ENCODE measurements at regions not wholly inside any gene's neighbourhood (a gene's known extent, or its start where the extent isn't known, plus 50 kb on each side); places are given as distances from the start of the nearest gene placed in this dataset.

DNA sequence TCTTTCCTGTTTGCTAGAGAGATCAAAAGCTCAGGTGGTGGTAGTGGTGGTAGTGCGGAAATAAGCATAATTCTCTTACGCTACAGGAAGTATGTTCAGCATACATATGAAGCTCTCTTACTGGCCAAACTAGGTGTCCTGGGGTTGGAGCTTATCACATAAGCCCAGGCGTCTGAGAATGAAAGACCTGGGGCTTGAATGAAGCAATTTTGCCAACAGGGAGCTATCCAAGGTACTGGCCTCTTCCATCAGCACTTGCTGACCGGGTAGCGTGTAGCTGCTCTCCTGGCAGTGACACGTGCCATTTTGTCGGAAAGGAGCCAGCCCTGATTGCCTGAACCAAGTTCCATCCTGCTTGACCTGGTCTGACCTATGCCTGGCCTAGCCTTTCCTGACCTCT, 65.9 kb upstream of the HPF1 start:
- peaks cover 2% of the 10 kb centered on the region for H3K4me1 Mint-ChIP-seq (ENCODE audit: low read depth)
- H3K27me3 Mint-ChIP-seq (ENCODE audit: low read depth), result no peaks in the 10 kb centered on the region
- intact Hi-C loops (cut with micrococcal nuclease), result no loop called here
- no peaks in the 10 kb centered on the region for H3K9me3 Mint-ChIP-seq
- no peaks in the 10 kb centered on the region for H3K36me3 Mint-ChIP-seq (ENCODE audit: low read depth)
- H3K27ac Mint-ChIP-seq, result no peak overlapping the region
- no peak overlapping the region for H3K4me3 Mint-ChIP-seq (ENCODE audit: low read depth)
- no peak for DNase-seq (ENCODE audit: low spot score)

DNA sequence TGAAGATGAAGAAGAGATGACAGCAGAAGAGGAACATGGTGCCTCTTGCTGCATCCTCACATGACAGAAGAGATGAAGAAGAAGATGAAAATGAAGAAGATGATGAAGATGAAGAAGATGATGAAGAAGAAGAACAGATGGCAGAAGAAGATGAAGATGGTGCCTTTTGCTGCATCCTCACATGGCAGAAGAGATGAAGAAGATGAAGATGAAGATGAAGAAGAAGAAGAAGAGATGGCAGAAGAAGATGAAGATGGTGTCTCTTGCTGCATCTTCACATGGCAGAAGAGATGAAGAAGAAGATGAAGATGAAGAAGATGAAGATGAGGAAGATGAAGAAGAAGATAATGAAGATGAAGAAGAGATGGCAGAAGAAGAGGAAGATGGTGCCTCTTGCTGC, 63.7 kb upstream of the HPF1 start:
- no peaks in the 10 kb centered on the region for H3K9me3 Mint-ChIP-seq
- no peaks in the 10 kb centered on the region for H3K36me3 Mint-ChIP-seq (ENCODE audit: low read depth)

DNA sequence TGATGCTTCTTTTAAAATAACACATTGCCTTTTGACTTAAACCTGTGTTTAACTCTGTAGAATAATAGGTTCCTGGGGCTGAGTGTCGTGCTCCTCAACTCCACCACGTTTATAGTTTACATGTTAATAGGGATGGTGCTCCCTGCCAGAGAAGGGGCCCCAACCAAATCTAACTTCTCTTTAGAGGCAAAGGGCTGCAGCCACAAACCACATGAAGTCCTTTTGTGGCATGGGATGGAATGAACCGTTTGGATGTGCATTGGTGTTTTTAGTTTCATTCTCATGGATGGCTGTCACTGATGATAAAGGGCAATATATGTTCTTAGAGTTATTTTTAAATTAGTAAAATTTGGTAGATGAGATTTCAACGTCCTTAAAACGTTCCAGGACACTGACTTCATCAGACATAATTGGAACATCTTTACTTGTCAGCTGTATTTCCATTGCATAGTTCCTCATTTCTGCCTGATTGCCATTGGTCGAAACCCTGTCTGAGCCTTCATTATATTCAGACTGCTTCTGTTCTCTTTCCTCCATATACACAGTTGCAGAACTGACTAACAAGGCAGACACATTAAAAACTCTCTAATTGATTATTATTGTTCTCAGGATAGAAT, 60.4 kb upstream of the HPF1 start:
- DNase-seq (ENCODE audit: low spot score), result no peak
- H3K27ac Mint-ChIP-seq, result no peak overlapping the region
- no peaks in the 10 kb centered on the region for H3K9me3 Mint-ChIP-seq
- H3K36me3 Mint-ChIP-seq (ENCODE audit: low read depth), result no peaks in the 10 kb centered on the region
- H3K4me1 Mint-ChIP-seq (ENCODE audit: low read depth), result no peaks in the 10 kb centered on the region
- intact Hi-C loops (cut with micrococcal nuclease), result no loop called here
- H3K4me3 Mint-ChIP-seq (ENCODE audit: low read depth), result no peak overlapping the region
- H3K27me3 Mint-ChIP-seq (ENCODE audit: low read depth), result peaks cover 6% of the 10 kb centered on the region

More for the DNA sequence above, 63.7 kb upstream of the HPF1 start:
- peaks cover under 1% of the 10 kb centered on the region for H3K27me3 Mint-ChIP-seq (ENCODE audit: low read depth)
- DNase-seq (ENCODE audit: low spot score), result no peak
- H3K4me3 Mint-ChIP-seq (ENCODE audit: low read depth), result no peak overlapping the region
- H3K4me1 Mint-ChIP-seq (ENCODE audit: low read depth), result peaks cover 2% of the 10 kb centered on the region
- intact Hi-C loops (cut with micrococcal nuclease), result no loop called here
- H3K27ac Mint-ChIP-seq, result no peak overlapping the region

DNA sequence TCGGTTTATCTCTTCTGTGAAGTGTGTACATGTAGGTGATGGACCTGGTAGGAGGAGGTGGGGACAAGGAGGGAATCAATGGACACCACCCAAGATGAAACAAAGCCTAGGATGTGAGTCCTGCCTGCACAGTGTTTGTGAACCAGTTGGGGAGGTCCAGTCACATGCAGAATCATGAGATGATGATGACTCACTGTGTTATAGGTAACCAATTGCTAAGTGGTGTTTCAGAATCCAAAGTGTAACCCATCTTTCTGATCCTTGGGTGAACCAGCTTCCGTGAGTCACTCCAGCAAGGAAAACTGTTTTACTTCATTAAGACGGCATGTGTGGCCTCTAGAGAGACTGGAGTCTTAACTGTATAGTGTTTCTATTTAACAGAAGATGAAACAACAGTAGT, 57.9 kb upstream of the HPF1 start:
- no peak for DNase-seq (ENCODE audit: low spot score)
- Mint-ChIP-seq H3K4me1 (ENCODE audit: low read depth) (no peaks in the 10 kb centered on the region), H3K4me3 (ENCODE audit: low read depth) (no peak overlapping the region), H3K27me3 (ENCODE audit: low read depth) (peaks cover 6% of the 10 kb centered on the region), H3K9me3 (no peaks in the 10 kb centered on the region), H3K36me3 (ENCODE audit: low read depth) (no peaks in the 10 kb centered on the region), H3K27ac (no peak overlapping the region)
- intact Hi-C loops (cut with micrococcal nuclease), result no loop called here

DNA sequence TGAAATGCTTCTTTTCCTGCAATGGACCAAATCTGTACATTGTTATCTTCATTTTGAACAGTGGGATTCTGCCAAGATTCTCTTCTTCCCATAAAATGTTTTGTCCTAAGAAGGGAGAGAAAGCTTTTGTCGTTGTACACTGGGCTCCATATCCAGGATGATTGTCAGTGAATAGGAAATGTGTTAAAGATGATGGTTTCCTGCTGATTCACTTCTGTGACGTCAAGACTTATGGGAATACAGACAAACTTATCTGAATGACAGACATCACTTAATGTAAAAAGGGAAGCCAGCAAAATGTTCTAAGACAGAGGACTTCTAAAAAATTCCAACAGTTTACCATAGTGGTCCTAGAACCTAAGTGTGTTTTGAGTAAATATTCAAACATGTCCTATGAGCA, 53.7 kb upstream of the HPF1 start:
- peaks cover 6% of the 10 kb centered on the region for H3K27me3 Mint-ChIP-seq (ENCODE audit: low read depth)
- peaks cover 2% of the 10 kb centered on the region for H3K4me1 Mint-ChIP-seq (ENCODE audit: low read depth)
- H3K4me3 Mint-ChIP-seq (ENCODE audit: low read depth), result no peak overlapping the region
- intact Hi-C loops (cut with micrococcal nuclease), result loop anchor here (2.0 kb wide), 2 partner anchors 199 to 279 kb away; partner anchors contain the start of gene NEK1
- no peaks in the 10 kb centered on the region for H3K9me3 Mint-ChIP-seq
- no peak overlapping the region for H3K27ac Mint-ChIP-seq
- no peak for DNase-seq (ENCODE audit: low spot score)
- no peaks in the 10 kb centered on the region for H3K36me3 Mint-ChIP-seq (ENCODE audit: low read depth)

DNA sequence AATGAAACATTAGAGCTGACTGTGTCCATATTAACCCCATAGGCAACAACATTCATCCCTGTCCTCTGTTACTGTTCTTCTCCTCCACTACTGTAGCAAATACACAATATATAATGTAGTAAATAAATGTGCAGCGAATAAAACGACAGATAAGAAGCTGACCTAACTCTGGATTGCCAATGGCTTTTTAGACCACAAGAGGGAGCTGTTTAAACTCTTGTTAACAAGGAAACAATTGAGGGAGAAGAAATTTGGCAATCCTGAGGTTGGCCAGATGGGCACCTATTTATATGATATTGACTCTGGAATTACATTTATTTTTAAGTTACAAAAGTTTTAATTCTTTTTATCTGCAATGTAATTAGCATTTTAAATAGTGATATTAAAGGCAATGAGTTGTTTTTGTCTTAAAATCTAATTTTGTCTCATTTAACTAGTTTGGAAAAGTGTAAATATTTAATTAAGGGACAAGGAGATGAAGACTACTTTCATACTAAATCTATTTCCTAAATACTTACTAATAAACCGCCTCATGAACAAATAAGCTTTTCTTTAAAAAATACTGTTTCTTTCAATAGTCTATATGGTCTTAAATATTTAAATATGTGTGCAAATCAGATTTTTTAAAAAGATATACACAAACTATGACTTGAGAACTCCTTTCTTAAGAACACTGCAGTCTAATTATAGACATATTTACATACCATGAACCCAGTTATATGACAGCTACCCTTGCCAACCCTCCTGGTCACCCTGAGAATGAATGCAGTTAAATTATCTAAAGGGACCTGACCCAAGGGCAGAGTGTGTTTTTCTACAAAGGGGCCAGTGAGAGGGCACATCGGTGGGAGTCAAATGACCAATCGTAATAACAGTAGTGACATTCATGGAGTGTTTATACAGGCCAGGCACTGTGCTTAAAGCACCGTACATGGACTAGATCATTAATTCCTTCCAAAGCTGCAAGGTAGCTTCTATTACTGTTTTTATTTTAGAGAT, 52.9 kb upstream of the HPF1 start:
- DNase-seq (ENCODE audit: low spot score), result no peak
- Mint-ChIP-seq H3K4me1 (ENCODE audit: low read depth) (peaks cover 2% of the 10 kb centered on the region), H3K36me3 (ENCODE audit: low read depth) (no peaks in the 10 kb centered on the region), H3K27ac (no peak overlapping the region), H3K9me3 (no peaks in the 10 kb centered on the region), H3K27me3 (ENCODE audit: low read depth) (peaks cover 2% of the 10 kb centered on the region), H3K4me3 (ENCODE audit: low read depth) (no peak overlapping the region)
- intact Hi-C loops (cut with micrococcal nuclease), result loop anchor here (1.0 to 2.0 kb wide), 3 partner anchors 198 to 280 kb away; partner anchors contain the start of gene NEK1

DNA sequence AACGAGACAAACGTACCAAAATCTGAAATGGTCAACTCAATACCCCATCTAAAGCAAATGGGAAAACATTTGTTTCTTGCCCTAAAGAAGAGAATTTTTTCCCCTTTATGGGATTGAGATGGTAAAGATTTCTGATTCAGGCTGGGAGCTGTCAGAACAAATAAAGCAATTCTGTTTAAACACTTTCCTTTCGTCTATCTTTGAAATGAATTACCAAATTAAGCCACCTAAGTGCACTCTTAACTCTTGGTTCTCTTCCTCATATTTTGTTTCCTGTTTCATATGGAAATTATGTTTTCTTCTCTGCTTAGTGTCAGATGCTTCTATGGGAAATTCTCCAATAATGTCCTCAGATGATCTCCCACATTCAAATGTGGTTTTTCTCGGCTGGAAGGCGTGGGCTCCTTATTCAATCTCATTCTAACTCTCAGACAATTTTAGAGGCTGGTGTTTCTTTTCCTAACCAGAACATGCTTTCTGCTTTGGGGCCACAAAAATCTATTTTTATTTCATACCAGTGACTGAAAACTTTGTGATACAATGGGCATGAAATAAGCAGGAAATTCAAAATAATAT, 50.3 kb upstream of the HPF1 start:
- H3K27me3 Mint-ChIP-seq (ENCODE audit: low read depth), result no peaks in the 10 kb centered on the region
- no peak overlapping the region for H3K27ac Mint-ChIP-seq
- H3K4me1 Mint-ChIP-seq (ENCODE audit: low read depth), result peaks cover 2% of the 10 kb centered on the region
- no peak overlapping the region for H3K4me3 Mint-ChIP-seq (ENCODE audit: low read depth)
- no peak for DNase-seq (ENCODE audit: low spot score)
- intact Hi-C loops (cut with micrococcal nuclease), result no loop called here
- no peaks in the 10 kb centered on the region for H3K36me3 Mint-ChIP-seq (ENCODE audit: low read depth)
- H3K9me3 Mint-ChIP-seq, result no peaks in the 10 kb centered on the region
